ENCODE measurements at regions not wholly inside any gene's neighbourhood (a gene's known extent, or its start where the extent isn't known, plus 50 kb on each side); places are given as distances from the start of the nearest gene placed in this dataset.

- WGBS, 2 experiments (ENCODE audit: extremely low coverage in 1 of 2, insufficient coverage in 1 of 2, insufficient read length in 1 of 2, insufficient replicate concordance in 2 of 2, low coverage in 1 of 2, low lambda C conversion rate in 2 of 2, missing lambda C conversion rate in 1 of 2) = 100% methylated on average over 1 of the region's 2 CpGs; no CpG with 5 or more reads in 1 of the 2 experiments
- ChIA-PET POLR2A (ENCODE audit: partially characterized antibody) (no interaction called here), CTCF (ENCODE audit: partially characterized antibody) (interaction anchor here (2.7 kb wide), 1 partner anchor 14 kb away, joined by 8 read pairs; no protein-coding TSS in a partner anchor)
- no peaks in the 10 kb centered on the region for H3K79me1 ChIP-seq (ENCODE audit: low read depth, low read length)
- H2BK20ac ChIP-seq (ENCODE audit: low read length) = no peak overlapping the region
- no peaks in the 10 kb centered on the region for H3K36me3 ChIP-seq (ENCODE audit: control insufficient read depth in 2 of 4, insufficient read depth in 4 of 4, low read length in 3 of 4)
- H3K23me2 ChIP-seq (ENCODE audit: low read depth, low read length) = no peaks in the 10 kb centered on the region
- no peak overlapping the region for H2AK5ac ChIP-seq (ENCODE audit: low read depth, low read length)
- no peak for FAIRE-seq
- H3K18ac ChIP-seq (ENCODE audit: extremely low read depth, low read length) = no peak overlapping the region
- DNase-seq (ENCODE audit: low read depth in 1 of 2, low spot score in 2 of 2) = no peak
- TF ChIP-seq CBX8 (IDR thresholded peaks at IDR 0.05; ENCODE audit: borderline replicate concordance, low read depth, low read length) = no peak
- TF ChIP-seq GTF2F1 (IDR thresholded peaks at IDR 0.05; ENCODE audit: borderline replicate concordance, low read depth, low read length) = no peak
- TF ChIP-seq CBX5 (IDR thresholded peaks at IDR 0.05; ENCODE audit: low read depth, low read length) = no peak
- no peak for TF ChIP-seq E2F6 (IDR thresholded peaks at IDR 0.05)
- no peak for TF ChIP-seq GABPA (IDR thresholded peaks at IDR 0.05; ENCODE audit: borderline replicate concordance, insufficient read depth, low read length)
- TF ChIP-seq SUZ12 (IDR thresholded peaks at IDR 0.05; ENCODE audit: low read length) = no peak
- TF ChIP-seq PHF8 (conservative IDR thresholded peaks at IDR 0.05; ENCODE audit: low read depth, low read length) = no peak
- TF ChIP-seq YY1 (IDR thresholded peaks at IDR 0.05; ENCODE audit: low read depth, low read length) = no peak
- TF ChIP-seq BCL11A (IDR thresholded peaks at IDR 0.05; ENCODE audit: low read depth in 2 of 2, low read length in 2 of 2) = no peak
- no peak for TF ChIP-seq FOSL1 (IDR thresholded peaks at IDR 0.05; ENCODE audit: insufficient read depth, low read depth, low read length)
- no peak for TF ChIP-seq JUN (IDR thresholded peaks at IDR 0.05; ENCODE audit: low read depth, low read length)
- no peak overlapping the region for H3K27ac ChIP-seq (ENCODE audit: low read depth, low read length)
- H4K5ac ChIP-seq (ENCODE audit: insufficient read length, low read depth, low read length) = no peak overlapping the region
- no peak overlapping the region for H4K91ac ChIP-seq (replicated peaks; ENCODE audit: insufficient read length, low read length)
- no peak overlapping the region for H2BK120ac ChIP-seq (replicated peaks; ENCODE audit: low read depth, low read length)
- H4K8ac ChIP-seq (ENCODE audit: extremely low read depth, insufficient read depth, low read length) = no peak overlapping the region
- H3K4ac ChIP-seq (replicated peaks; ENCODE audit: insufficient read length, low read depth, low read length) = no peak overlapping the region
- no peak overlapping the region for H2AFZ ChIP-seq (ENCODE audit: low read length)
- no peak overlapping the region for H2BK12ac ChIP-seq (ENCODE audit: low read depth, low read length)
- H2BK15ac ChIP-seq (ENCODE audit: low read length) = no peak overlapping the region
- H3K9ac ChIP-seq (replicated peaks in 1 of 4; ENCODE audit: extremely low read depth in 1 of 4, low read depth in 3 of 4, low read length in 3 of 4) = no peak overlapping the region
- H4K20me1 ChIP-seq (replicated peaks in 1 of 2; ENCODE audit: control insufficient read depth in 1 of 2, insufficient read depth in 2 of 2, low read length in 2 of 2) = no peaks in the 10 kb centered on the region
- no peaks in the 10 kb centered on the region for H3K9me3 ChIP-seq (ENCODE audit: insufficient read depth in 2 of 2, low read depth in 1 of 2, low read length in 1 of 2)
- no peak overlapping the region for H3K4me2 ChIP-seq (ENCODE audit: insufficient read depth in 1 of 2, low read depth in 2 of 2, low read length in 2 of 2)
- H3K79me2 ChIP-seq (ENCODE audit: control insufficient read depth in 1 of 2, insufficient read depth in 2 of 2, low read length in 2 of 2) = no peaks in the 10 kb centered on the region
- no peaks in the 10 kb centered on the region for H3K4me1 ChIP-seq (replicated peaks in 1 of 4; ENCODE audit: control insufficient read depth in 3 of 4, insufficient read depth in 4 of 4, low read length in 3 of 4)
- H3K4me3 ChIP-seq (ENCODE audit: extremely low read depth in 1 of 4, insufficient read depth in 2 of 4, low read depth in 3 of 4, low read length in 4 of 4) = no peak overlapping the region
- H3K56ac ChIP-seq (replicated peaks; ENCODE audit: insufficient read length, low read depth, low read length) = no peak overlapping the region
- no peak overlapping the region for H3K23ac ChIP-seq (ENCODE audit: insufficient read length)
- H3K14ac ChIP-seq (ENCODE audit: insufficient read length) = no peak overlapping the region
- H2BK5ac ChIP-seq (ENCODE audit: low read depth, low read length) = no peak overlapping the region
- no peaks in the 10 kb centered on the region for H3K27me3 ChIP-seq (replicated peaks in 1 of 4; ENCODE audit: control insufficient read depth in 3 of 4, extremely low read depth in 1 of 4, insufficient read depth in 3 of 4, low read length in 3 of 4)
Measured at GRCh38 chrX:84893897-84894296, 109.8 kb upstream of the APOOL start.

Measured in H1 (cell line).